Upper lobe of right lung (tissue), 1 donor: ENCODE measurements at regions not wholly inside any gene's neighbourhood (a gene's known extent, or its start where the extent isn't known, plus 50 kb on each side); places are given as distances from the start of the nearest gene placed in this dataset.

Source experiments
- ATAC-seq: fragments of 200-7000 bp; cut with Tn5 transposase; one replicate; pipeline ENCODE4 v1.9.1; 2020; ENCODE audit warnings: mild to moderate bottlenecking, moderate library complexity
- DNase-seq: peaks from one replicate; pipeline ENCODE4 v3.0.0-alpha.2; 2020
- H3K27ac ChIP-seq: fragments of 200-600 bp; one replicate; pipeline ENCODE4 v1.8.0; 2022
- H3K27me3 ChIP-seq: fragments of 200-600 bp; one replicate; pipeline ENCODE4 v1.8.0; 2022; ENCODE audit warnings: mild to moderate bottlenecking
- H3K36me3 ChIP-seq: fragments of 200-600 bp; one replicate; pipeline ENCODE4 v1.8.0; 2022
- H3K4me1 ChIP-seq: fragments of 200-600 bp; one replicate; pipeline ENCODE4 v1.8.0; 2022
- H3K4me3 ChIP-seq: fragments of 200-600 bp; one replicate; pipeline ENCODE4 v1.8.0; 2022; ENCODE audit warnings: mild to moderate bottlenecking
- H3K9me3 ChIP-seq: fragments of 200-600 bp; one replicate; pipeline ENCODE4 v1.8.0; 2022
- intact Hi-C: fragments of 100-400 bp; cut with DNase I; formaldehyde crosslinking; loops from one replicate; pipeline ENCODE4 v1.11.0; 2022
- TF ChIP-seq, protein P1 (sequence below): fragments of 200-600 bp; IDR thresholded peaks from one replicate; pipeline ENCODE4 v1.8.0; 2022; ENCODE audit warnings: antibody characterized with exemption
- donor health status: DM: no; HTN: yes; CAD: no; lungs with severe emphysema.

- ATAC-seq, result no peak
- Histone ChIP-seq H3K4me1 (no peaks in the 10 kb centered on the region), H3K36me3 (no peaks in the 10 kb centered on the region), H3K27me3 (no peaks in the 10 kb centered on the region), H3K4me3 (no peak overlapping the region), H3K9me3 (no peaks in the 10 kb centered on the region), H3K27ac (no peak overlapping the region)
- TF ChIP-seq, protein P1, sequence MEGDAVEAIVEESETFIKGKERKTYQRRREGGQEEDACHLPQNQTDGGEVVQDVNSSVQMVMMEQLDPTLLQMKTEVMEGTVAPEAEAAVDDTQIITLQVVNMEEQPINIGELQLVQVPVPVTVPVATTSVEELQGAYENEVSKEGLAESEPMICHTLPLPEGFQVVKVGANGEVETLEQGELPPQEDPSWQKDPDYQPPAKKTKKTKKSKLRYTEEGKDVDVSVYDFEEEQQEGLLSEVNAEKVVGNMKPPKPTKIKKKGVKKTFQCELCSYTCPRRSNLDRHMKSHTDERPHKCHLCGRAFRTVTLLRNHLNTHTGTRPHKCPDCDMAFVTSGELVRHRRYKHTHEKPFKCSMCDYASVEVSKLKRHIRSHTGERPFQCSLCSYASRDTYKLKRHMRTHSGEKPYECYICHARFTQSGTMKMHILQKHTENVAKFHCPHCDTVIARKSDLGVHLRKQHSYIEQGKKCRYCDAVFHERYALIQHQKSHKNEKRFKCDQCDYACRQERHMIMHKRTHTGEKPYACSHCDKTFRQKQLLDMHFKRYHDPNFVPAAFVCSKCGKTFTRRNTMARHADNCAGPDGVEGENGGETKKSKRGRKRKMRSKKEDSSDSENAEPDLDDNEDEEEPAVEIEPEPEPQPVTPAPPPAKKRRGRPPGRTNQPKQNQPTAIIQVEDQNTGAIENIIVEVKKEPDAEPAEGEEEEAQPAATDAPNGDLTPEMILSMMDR, result no peak
- DNase-seq, result no peak
- intact Hi-C loops, result no loop called here
Measured at GRCh38 chr2:239640210-239640609, 239.4 kb upstream of the HDAC4 start.

DNA sequence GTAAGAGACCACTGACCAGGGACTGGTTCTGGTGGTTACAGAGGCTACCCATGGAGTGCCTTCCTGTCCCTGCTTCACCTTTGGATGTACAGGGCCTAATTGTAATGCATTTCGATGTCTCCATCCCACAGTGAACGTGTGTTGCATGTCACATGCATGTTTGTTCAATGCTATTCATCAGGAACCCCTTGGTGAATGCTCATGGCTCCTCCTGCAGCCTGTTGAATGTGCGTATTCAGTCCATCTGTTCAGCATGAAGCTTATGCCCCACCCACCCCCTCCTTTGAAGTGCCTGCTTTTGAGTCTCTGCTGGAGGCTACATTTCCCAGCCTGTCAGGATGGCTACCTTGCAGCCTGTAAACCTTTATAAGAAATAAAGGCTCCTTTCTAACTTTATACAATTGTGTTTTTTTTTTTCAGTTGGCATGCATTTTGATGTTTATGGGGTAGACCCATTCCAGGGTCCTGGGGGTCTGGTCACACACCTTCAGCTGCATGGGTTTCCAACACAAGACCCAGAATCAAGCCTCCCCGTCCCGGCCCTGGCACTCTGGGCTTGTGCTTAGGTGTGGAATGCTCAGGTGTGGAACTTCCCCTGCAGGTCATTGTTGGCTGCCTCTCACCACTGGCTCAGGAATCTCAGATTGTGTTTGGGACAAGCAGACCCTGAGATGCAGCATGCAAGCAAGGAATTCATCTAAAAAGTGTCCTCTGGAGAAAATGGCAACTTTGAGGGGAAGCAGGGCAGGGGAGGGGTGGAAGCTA lies 238.8 kb upstream of the HDAC4 start:
- Histone ChIP-seq H3K27ac (no peak overlapping the region), H3K4me1 (no peaks in the 10 kb centered on the region), H3K36me3 (no peaks in the 10 kb centered on the region), H3K27me3 (no peaks in the 10 kb centered on the region), H3K9me3 (no peaks in the 10 kb centered on the region), H3K4me3 (no peak overlapping the region)
- no peak for ATAC-seq
- intact Hi-C loops, result no loop called here
- TF ChIP-seq, protein P1, result no peak
- DNase-seq, result no peak

DNA sequence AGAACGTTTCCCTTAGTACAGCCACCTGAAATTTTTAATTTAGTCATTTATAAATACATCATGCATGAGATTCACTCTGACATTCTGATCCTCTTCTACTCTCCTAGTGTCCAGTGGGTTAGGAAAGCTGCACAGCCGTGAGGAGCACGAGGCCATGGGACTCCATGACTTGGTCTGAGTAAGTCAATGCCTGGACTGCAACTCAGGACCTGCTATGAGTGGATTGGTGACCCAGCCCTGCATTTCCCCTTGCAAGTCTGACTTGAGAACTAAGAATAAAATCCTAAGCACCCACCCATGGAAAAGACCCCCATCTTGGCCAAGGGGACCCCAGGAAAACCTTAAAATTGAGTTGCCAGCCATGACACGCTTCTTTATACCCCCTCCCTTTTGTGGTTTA lies 237.6 kb upstream of the HDAC4 start:
- intact Hi-C loops, result no loop called here
- H3K27me3 ChIP-seq, result no peaks in the 10 kb centered on the region

GRCh38 chr2:239636808-239637207 lies 236.0 kb upstream of the HDAC4 start:
- Histone ChIP-seq H3K4me1 (no peaks in the 10 kb centered on the region), H3K36me3 (no peaks in the 10 kb centered on the region), H3K4me3 (no peak overlapping the region), H3K27ac (no peak overlapping the region), H3K9me3 (no peaks in the 10 kb centered on the region), H3K27me3 (no peaks in the 10 kb centered on the region)
- DNase-seq, result no peak
- TF ChIP-seq, protein P1, result no peak
- intact Hi-C loops, result no loop called here
- ATAC-seq, result no peak

More for the DNA sequence above, 237.6 kb upstream of the HDAC4 start:
- Histone ChIP-seq H3K4me1 (no peaks in the 10 kb centered on the region), H3K27ac (no peak overlapping the region), H3K4me3 (no peak overlapping the region), H3K9me3 (no peaks in the 10 kb centered on the region), H3K36me3 (no peaks in the 10 kb centered on the region)
- no peak for ATAC-seq
- no peak for DNase-seq
- TF ChIP-seq, protein P1, result no peak

- no peak overlapping the region for H3K27ac ChIP-seq
- no peaks in the 10 kb centered on the region for H3K36me3 ChIP-seq
- no peaks in the 10 kb centered on the region for H3K4me1 ChIP-seq
- ATAC-seq (no peak), DNase-seq (no peak)
- no peak overlapping the region for H3K4me3 ChIP-seq
- H3K9me3 ChIP-seq, result no peaks in the 10 kb centered on the region
- TF ChIP-seq, protein P1, result no peak
- no peaks in the 10 kb centered on the region for H3K27me3 ChIP-seq
- intact Hi-C loops, result no loop called here
Measured at GRCh38 chr2:239634769-239635168, 233.9 kb upstream of the HDAC4 start.
